Nucleus accumbens (tissue), 56 donors: ENCODE measurements at regions not wholly inside any gene's neighbourhood (a gene's known extent, or its start where the extent isn't known, plus 50 kb on each side); places are given as distances from the start of the nearest gene placed in this dataset.

ENCODE experiments used
- DNase-seq, 56 donors: peaks; one replicate each; lab custom pipeline; 2025; lab: John Stamatoyannopoulos, UW

DNA sequence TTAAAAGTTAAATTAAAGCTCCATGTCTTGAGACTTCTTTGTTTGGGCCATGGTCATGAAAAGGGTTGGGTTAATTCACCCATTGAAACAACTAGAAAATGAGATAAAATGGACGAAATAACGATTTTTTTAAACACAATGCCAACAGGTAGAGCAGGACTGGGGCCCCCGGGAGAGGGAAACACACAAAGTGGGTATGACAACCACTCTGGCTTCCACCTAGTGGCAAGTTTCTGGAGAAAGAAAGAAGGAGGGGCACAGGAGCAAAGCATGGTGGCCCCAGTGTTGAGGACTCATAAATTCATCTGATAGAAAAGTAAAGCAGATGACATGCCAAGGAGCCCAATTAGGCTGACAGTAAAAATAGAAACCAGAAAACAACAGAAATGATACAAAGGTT lies 68.4 kb downstream of the MYEOV start:
- DNase-seq = no peak

DNA sequence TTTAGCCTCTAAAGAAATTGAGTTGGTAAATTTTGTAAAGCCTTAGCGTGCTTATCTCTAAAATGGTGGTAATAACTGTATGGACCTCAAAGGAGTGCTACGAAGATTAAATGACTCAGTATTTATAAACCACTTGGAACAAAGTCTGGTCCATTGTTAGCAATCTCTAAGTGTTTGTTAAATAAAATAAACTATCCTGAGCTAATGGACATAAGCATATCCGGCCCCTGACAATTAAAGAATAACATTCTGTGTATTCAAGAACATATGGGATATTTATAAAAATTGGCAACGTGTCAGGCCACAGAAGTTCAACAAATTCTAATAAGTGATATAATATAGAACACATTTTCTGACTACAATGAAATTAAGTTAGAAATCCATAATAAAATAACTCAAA lies 71.0 kb downstream of the MYEOV start:
- no peak for DNase-seq

DNA sequence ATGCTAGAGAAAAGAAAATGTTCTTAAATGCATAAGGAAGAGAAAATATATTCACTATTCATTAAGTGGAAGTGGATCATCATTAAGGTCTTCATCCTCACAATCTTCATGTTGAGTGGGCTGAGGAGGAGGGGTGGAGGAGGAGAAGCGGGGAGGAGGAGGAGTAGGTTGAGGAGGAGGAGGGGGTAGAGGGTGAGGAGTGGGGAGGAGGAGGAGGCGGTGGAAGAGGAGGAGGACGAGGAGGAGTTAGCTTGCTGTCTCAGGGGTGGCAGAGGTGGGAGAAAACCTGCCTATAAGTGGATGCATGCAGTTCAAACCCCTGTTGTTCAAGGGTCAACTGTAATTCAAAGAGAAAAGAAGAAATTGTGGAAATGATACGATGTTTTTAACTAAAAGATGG lies 71.6 kb downstream of the MYEOV start:
- no peak for DNase-seq

DNA sequence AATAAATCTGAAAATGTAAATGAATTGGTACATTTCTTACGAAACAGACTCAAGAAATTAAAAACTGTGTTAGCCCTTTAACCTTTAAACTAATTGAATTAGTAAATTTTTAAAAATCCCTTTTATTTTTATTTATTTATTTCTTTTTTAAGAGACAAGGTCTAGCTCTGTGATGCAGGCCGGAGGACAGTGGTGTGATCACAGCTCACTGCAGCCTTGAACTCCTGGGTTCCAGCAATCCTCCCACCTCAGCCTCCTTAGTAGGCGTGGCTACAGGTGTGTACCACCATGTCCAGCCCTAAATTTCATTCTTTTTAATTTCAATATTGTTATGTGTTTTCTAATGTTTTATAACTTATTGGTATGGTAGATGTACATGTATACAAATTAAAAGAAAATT lies 72.6 kb downstream of the MYEOV start:
- DNase-seq = no peak

DNA sequence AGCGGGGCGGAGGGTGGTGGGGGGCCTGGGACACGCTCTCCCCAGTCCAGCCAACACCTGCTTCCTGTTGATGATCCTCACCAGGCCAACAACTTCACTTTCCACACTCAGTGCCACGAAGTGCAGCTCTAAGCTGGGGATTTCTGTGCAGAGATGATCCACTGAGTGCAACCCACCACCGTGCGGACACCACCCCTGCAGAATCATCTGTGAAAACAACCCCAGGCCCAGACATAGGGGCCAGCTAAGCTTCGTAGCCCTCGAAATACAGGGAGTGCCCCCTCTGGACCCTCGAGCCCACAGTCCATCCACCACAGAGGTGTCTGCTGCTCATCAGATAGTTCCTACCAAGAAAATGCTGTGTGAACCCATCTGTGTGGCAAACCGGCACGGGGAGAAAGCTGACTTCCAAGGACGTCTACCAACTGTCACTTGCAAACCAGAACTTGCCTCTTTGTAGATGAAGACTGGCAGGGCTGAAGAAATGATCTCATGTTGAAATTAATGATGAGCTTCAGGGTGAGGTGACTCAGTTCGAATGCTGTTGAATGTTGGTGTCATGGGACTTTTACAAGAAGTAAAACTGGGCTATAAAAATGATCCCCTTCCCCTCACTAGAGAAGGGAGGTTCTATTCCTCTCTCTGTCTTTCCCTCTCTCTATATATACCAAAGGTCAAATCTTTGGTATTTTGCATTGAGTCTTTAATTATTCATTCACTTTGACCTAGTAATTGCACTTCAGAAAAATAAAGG lies 73.4 kb downstream of the MYEOV start:
- no peak for DNase-seq

DNA sequence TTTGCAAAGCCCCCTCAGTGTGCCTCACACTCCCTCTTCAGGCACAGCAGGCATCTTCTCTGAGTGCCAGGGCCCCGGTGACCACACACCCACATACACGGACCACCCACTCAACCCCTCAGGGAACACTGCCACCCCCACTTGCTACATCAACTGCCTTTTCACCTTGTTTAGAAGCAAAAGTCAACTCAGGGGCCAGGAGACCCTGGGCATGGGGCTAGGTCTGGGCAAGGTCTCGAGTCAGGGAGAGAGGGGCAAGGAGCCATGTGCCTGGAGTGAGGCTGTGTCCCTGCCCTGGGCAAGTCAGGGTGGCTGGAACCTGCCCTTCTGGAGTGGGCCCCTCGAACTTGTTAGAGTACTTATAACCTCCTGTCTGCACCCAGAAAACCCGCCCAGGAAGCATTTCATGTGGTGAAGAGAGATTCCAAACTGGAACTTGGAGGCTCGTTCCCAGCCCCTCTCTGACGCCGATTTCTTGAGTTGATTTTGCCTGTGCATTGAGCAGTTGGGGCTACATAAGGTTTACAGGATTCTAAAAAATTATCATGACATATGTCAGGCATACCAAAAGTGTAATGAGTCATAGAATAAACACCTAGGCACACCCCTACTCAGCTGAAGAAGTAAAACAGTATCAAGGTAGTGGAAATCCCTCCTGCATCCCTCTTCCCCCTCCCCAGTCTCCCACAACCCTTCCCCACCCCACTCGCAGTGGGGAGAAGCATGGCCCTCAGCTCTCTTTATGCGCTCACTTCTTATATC lies 74.3 kb downstream of the MYEOV start:
- no peak for DNase-seq

DNA sequence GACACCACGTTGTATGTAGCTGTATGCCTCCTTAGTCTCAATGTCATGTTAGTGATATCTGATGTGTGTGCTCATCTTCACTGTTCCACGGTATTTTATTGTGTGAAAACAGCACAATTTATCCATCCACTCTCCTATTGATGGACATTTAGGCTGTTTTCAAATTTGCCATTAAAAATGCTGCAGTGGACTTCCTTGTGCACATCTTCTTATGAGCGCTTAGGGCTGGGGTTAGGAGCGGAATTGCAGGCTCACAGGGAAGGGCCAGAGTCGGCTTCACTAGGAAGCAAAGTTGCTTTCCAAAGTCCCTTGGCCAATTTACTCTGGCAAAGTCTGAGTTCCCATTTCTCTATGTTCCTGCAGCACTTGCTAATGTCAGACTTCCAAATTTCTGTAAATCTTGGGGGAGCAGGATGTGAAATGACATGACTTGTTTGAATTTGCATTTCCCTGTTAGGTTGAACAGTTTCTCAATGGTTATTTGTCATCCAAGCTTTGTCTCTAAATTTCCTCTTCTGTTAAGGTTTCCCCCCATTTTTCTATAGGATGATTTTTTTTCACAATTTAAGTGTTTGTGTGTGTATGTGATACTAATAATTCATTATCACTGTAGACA lies 75.4 kb downstream of the MYEOV start:
- DNase-seq = no peak

DNA sequence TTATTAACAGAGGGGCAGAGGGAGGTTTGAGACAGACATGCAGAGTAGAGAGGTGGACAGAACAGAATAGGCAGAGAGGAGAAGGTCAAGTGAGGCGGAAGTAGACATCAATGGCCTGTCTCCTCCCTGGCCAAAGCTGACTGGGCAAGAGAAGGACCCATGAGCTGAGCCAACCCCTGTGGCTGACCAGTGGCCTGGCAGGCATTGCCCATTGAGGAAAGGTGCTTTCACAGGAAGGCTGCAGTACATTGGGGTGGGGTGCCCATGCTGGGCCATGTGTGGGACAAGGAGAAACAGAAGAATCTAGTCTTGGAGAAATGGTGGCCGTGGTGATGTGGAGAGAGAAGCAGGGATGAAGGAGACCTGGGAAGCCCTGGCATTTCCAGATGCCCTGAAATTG lies 76.0 kb downstream of the MYEOV start:
- no peak for DNase-seq

DNA sequence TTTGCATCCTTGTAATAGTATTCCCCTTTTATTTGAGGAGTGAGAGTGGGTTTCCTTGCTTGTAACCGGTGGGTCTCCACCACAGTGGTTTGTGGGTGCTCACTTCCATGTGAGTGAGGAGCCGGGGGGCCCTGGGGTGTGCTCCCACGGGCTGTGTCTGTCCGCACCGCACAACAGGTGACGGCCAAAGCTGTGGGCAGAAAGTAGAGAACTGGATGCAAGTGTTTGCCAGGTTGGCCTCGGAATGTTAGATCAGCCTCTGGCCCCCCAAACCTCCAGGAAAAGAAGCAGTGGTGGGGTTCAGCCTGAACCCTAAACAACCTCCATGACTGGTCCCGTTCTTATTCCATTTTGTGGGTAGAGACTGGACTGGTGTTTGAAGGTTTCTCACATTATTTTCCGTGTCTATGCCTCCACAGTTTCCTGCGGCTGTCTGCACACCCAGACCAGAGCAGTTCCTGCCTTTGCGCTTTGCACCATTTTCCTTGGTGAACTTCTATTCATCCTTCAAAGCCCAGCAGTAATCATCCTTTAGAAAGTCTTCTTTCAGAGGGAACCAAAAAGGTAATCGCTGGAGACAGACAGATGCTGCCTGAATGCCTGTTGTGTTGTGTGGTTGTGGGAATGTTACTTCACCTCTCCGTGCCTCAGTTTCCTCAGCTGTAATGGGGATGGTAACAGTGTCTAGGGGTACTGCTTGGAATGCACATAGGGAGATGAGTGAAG lies 77.2 kb downstream of the MYEOV start:
- DNase-seq = no peak

DNA sequence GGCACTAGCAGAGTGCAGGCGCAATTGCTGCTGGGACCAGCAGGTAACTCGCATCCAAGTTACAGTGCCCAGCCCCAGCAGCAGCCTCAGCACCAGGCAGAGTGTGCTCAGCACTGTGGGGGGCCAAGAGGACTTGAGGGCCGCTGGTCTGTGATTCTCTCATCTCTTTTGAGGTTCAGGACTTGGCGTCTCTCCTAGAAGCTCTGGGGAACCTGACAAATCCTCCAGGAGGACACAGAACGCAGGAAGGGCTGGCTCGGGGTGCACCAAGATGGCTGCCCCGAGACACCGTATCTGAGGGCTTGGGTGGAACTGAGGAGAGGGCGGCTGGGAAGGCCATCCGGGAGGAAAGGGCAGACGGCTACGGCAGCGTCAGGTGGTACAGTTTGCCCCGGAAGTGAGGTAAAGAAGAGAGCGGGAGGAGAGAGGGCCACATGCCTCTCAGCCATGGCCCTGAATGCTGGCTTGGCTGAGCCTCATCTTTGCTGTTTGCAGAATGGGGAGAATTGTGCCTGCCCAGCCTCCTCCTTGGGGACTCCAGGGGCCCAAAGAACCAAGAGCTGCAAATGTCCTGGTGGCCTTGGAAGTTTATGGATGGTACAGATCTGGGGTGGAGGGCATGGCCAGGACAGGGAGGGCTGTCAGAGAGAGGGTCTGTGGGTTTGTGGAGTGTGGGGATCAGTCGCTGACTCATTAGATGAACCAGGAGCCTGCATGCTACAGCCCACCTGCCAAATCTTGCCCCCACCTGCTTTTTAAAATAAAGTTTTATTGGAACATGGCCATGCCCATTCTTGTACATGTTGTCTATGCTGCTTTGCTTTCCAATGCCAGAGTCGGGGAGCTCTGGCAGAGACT lies 78.0 kb downstream of the MYEOV start:
- DNase-seq = no peak

DNA sequence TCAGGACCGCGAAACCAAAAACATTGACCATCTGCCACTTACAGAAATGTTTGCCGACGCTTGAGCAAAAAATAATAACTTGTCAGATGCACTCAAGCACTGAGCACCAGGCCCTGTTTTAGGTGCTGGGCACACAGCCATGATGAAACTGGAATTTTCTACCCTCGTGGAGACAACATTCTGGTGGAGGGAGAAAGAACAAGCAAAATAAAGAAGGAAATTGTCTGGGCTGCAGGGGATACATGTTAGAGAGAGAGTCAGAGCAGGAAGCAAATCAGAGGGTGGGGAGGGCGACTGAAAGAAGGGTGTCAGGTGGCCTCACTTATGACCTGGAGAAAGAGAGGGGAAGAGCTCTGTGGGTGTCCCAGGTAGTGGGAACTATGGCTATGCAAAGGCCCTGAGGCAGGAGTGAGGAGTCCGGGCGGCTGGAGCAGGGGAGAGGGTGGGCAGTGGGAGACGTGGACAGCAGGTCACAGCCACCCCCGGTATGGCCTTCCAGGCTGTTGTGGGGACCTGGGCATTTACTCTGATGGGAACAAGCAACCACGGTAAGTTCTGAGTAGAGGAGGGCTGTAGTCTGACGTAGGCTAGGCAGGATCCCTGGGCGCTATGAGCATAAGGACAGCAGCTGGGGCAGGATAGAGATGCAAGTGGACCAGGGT lies 78.8 kb downstream of the MYEOV start:
- DNase-seq = no peak

DNA sequence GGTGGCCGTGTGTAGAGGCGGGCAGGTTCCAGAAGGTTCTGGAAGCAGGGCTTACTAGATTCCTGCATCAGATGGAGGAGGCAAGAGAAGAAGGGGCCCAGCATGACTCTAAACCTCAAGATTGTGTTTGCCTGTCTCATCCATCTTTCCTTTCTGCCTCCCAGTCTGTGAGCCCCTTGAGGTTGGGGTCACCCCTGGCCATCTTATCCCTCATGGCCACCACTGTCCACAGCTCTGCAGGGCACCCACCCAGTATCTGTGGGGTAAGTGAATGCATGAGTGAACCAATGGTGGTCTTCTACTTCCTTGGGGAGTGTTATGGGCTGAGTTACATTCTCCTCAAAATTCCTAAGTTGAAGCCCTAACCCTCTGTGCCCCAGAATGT lies 79.3 kb downstream of the MYEOV start:
- DNase-seq = no peak

DNA sequence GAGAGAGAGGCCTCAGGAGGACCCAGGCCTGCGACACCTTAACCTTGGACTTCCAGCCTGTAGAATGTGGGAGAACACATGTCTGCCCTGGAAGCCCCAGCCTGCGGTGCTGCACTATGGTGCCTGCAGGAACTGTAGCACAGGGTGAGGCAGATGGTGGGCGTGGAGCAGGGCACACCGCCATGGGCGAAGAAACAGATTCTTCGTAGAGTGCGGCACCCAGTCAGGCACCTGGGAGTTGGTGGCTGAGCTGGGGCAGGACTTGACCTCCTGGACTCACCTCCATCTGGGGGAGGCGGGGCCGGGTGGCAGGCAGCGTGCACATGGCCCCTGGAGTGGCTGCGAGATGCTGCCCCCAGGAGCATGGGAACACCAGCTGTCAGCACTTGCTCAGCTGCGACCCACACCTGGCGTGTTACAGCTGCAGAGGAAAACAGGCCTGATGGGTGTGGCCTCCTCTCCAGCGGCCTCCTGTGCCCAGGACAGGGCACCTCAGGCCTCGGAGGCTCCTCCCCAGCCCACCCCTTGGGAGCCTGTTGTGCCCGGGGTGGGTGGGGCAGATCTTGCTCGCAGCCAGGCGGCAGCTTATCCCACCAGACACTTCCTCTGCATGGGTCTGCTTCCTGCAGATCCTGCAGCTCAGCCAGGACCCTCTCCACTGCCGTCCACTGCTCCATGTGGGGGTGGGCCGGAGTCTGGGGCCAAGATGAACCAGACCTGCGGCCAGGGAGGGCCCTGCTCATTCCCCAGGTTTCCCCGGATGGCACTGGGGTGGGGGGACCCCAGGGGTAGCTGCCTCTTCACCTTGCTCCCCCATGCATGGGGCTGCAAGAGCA lies 80.4 kb downstream of the MYEOV start:
- DNase-seq = no peak

DNA sequence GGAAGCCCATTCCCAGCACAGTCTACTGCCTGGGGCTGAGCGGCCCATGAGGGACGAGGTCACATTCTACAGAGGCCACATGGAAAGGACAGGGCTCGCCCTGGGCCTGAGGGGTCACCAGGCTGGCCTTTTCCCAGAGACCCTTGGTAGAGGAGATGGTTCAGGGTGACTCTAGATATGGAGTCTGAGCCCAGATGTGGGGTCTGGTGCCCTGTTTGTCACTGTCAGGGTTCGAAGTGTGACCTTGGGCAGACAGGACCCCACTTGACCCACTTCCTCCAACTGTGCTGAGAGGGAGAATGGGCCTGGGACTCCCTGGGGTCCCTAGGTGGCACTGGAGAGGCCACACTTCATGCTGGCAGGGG lies 81.0 kb downstream of the MYEOV start:
- no peak for DNase-seq

DNA sequence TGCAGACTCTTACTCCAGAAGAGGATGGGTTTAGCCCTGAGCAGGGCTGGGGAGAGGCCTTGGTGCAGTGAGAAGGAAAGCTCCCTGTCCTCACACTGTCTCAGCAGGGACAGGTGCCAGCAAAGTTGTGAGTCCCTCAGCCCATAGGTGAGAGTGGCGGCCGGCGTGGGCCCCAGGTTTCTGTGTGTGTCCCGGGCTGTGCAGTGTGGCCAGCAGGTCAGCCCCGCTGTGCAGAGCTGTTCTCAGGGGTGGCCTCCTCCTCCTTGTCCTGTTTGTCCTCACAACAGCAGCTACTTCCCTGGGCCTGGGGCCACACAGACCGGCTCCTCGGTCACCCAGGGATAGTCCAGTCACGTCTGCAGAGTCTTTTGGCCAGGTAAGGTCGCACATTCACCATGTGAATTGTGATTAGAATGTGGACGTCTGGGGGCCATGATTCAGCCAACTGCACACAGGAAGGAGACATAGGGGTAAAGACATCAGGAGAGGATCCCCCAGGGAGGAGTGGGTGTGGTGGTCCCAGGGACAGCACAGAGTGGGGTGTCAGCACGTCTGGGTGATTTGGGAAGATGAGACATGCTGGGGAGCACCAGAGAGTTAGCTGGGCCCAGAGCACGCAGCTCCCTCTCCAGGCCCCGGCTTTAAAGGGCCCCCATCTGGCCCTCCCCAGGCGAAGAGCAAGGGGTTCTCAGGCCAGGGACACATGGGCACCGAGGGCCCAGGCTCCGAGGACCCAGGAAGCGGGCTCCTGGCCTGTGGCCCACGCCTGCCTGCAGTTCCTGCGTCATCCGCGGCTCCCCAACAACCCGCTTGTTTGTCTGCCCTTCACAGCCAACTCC lies 81.6 kb downstream of the MYEOV start:
- no peak for DNase-seq

DNA sequence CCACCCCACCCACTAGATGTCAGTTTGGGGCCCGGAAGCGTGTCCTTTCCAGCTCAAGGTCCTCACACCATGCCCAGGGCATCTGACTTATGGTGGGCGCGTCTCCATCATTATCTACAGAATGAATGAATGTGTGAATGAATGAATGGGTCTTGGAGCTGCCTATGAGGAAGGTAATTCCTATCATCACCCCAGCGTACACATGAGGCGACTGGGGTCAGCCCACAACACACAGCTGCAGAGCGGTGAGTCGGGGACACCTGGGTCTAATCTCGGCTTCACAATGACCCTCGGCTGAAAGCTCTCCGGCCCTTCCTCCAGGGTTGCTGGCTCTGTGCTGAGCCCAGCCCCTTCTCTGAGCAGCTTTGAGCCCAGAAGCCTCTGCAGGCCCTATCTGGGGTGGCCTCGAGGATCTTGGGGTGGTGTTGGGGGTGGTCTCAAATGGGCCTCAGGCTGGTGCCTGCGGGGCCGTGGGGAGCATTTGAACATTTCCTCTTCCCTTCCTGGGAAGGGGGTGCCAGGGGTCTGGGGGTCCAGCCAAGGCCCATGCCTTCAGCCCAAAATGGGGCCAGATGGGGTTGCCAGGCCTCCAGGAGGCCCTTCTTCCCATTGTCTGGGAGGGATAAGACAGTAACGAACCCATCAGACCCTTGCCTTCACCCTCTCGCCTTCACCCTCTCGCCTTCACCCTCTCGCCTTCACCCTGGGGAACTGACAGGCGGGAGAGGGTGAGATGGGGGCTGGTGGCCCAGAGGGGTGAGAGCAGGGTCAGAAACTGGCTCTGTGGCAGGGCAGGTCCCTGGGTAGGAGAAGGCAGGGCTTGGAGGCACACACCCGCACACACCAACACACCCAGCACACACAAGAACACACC lies 82.4 kb downstream of the MYEOV start:
- DNase-seq = no peak
